Heart right ventricle (tissue), 16 donors: ENCODE measurements at regions not wholly inside any gene's neighbourhood (a gene's known extent, or its start where the extent isn't known, plus 50 kb on each side); places are given as distances from the start of the nearest gene placed in this dataset.

Experiments used
- ATAC-seq, 8 donors: fragments of 200-7000 bp; cut with Tn5 transposase; one replicate each; pipeline ENCODE4 v1.9.1; 2020; ENCODE audit warnings: mild to moderate bottlenecking in 8 of 8, moderate library complexity in 8 of 8, moderate number of reproducible peaks in 1 of 8
- DNase-seq, 2 donors: peaks; one replicate each; pipeline ENCODE4 v3.0.0-alpha.2; 2020
- H3K27ac ChIP-seq, 10 donors: fragments of 200-600 bp; sonication (generic) in 2 of 10; one replicate each; pipeline versions ENCODE4 v1.5.0 to v1.8.0; 2020 to 2022; ENCODE audit warnings: mild to moderate bottlenecking in 3 of 10
- H3K27me3 ChIP-seq, 7 donors: fragments of 200-600 bp; one replicate each; pipeline ENCODE4 v1.8.0; 2021 to 2022; ENCODE audit warnings: mild to moderate bottlenecking in 2 of 7
- H3K36me3 ChIP-seq, 9 donors: fragments of 200-600 bp; sonication (generic) in 1 of 9; one replicate each; pipeline versions ENCODE4 v1.5.0 to v1.8.0; 2020 to 2022; ENCODE audit warnings: mild to moderate bottlenecking in 2 of 9
- H3K4me1 ChIP-seq, 9 donors: fragments of 200-600 bp; sonication (generic) in 1 of 9; one replicate each; pipeline versions ENCODE4 v1.5.0 to v1.8.0; 2020 to 2022; ENCODE audit warnings: mild to moderate bottlenecking in 4 of 9
- H3K4me3 ChIP-seq, 10 donors: fragments of 200-600 bp; sonication (generic) in 2 of 10; one replicate each; pipeline versions ENCODE4 v1.5.0 to v1.8.0; 2020 to 2022; ENCODE audit warnings: mild to moderate bottlenecking in 7 of 10, moderate library complexity in 2 of 10
- H3K9me3 ChIP-seq, 11 donors: fragments of 200-600 bp in 10 of 11; sonication (generic) in 2 of 11; one replicate each; pipeline versions ENCODE4 v1.5.0 to v1.8.0; 2013 to 2022; ENCODE audit warnings: mild to moderate bottlenecking in 2 of 11, control low read depth in 1 of 11, moderate library complexity in 1 of 11
- WGBS, 2 donors: extraction: QIAGEN DNeasy Blood & Tissue Kit; methylation state at CpG; one replicate each; pipeline ENCODE4 v1.1.7; 2013; ENCODE audit warnings: inconsistent platforms in 1 of 2; 5-methylcytosine and 5-hydroxymethylcytosine counted together
- intact Hi-C, 10 donors: fragments of 100-400 bp; cut with DNase I; formaldehyde crosslinking; loops; one replicate each; pipeline versions ENCODE4 v1.11.1 to v1.14.2; 2022
- TF ChIP-seq, protein P1 (sequence below), 9 donors: fragments of 200-600 bp; sonication (generic) in 2 of 9; IDR thresholded peaks; one replicate each; pipeline versions ENCODE4 v1.5.0 to v1.8.0; 2021 to 2022; ENCODE audit warnings: antibody characterized with exemption in 9 of 9, mild to moderate bottlenecking in 5 of 9, moderate library complexity in 1 of 9
- donor health status: Arrhythmogenic right ventricular cardiomyopathy.
- donor health status: ischemic (EF 13 %, LVEDD 7.1; RV severe dilation, severe dysfunction).
- donor health status: healthy with polysubstance abuse.
- donor health status: DM: no; HTN: yes; CAD: no.
- donor health status: DM: no; HTN: no; CAD: no.
- donor health status: ischemic (EF 25% LVEDD 6.9; RV normal size, moderate dysfunction).
- donor health status: ischemic (EF 25% LVEDD 5.7; RV mildly dilated, moderate dysfunction).
- donor health status: healthy.
- donor health status: DM: yes; HTN: yes; CAD: no.
- donor health status: Ischemic cardiomyopathy.
- donor health status: ischemic (EF 35%, LVEDD 5.7; RV mildly dilated, moderate dysfunction).
- donor health status: nonischemic (EF 11% LVEDD 7.7; RV severe dilation, severe dysfunction).
- donor health status: DM: yes; HTN: yes; CAD: no.
- donor health status: PGD.
- donor health status: ischemic (EF 29% LVEDD 5.4; RV normal size, mild dysfunction).
- donor health status: nonischemic (EF 23%, LVEDD 6.1; RV moderate dilation, normal function).

DNA sequence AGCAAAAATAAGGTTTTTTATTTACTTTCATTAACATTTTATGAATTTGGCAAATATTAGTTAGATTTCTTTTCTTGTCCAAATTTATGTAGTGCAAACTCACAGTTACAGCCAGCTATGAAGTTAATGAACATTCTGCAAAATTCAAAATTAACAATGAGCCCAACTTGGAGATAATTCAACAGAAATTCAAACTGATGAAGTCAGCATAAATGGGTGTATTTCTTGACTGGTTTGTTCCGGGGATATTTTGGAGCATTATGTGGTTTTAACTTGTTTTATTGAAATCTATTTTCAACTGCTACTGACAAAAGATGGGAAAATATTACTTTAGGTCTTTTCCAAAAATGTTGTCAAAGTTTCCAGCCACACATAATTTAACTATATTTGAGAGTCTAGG, 807.9 kb downstream of the CDH8 start:
- DNase-seq (no peak), ATAC-seq (no peak)
- intact Hi-C loops = no loop called here
- Histone ChIP-seq H3K27ac (no peak overlapping the region), H3K36me3 (no peaks in the 10 kb centered on the region), H3K27me3 (no peaks in the 10 kb centered on the region), H3K9me3 (no peaks in the 10 kb centered on the region), H3K4me3 (no peak overlapping the region), H3K4me1 (no peaks in the 10 kb centered on the region)
- TF ChIP-seq, protein P1, sequence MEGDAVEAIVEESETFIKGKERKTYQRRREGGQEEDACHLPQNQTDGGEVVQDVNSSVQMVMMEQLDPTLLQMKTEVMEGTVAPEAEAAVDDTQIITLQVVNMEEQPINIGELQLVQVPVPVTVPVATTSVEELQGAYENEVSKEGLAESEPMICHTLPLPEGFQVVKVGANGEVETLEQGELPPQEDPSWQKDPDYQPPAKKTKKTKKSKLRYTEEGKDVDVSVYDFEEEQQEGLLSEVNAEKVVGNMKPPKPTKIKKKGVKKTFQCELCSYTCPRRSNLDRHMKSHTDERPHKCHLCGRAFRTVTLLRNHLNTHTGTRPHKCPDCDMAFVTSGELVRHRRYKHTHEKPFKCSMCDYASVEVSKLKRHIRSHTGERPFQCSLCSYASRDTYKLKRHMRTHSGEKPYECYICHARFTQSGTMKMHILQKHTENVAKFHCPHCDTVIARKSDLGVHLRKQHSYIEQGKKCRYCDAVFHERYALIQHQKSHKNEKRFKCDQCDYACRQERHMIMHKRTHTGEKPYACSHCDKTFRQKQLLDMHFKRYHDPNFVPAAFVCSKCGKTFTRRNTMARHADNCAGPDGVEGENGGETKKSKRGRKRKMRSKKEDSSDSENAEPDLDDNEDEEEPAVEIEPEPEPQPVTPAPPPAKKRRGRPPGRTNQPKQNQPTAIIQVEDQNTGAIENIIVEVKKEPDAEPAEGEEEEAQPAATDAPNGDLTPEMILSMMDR (IDR thresholded peaks at IDR 0.05) = no peak
- WGBS, 2 donors = 87 to 90% methylated on average over 1 of the region's 1 CpG

DNA sequence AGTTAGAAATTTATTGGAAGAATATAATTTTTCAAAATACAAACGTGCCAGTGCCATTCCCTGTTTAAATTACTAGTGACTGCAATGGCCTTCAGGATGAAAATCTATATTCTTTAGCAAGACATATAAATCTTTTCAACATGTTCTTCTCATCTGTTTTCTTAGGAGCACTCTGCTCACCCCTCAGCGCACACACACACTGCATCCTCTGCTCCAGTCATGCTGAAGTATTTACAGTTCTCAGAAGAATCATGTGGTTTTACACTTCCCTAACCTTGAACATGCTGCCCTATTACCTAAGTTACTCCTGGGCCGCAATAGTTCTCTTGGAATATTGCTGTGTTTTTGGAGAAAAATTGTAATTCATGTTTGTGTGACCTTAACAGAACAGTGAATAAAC, 820.6 kb downstream of the CDH8 start:
- H3K27me3 ChIP-seq = no peaks in the 10 kb centered on the region
- H3K9me3 ChIP-seq = no peaks in the 10 kb centered on the region
- no peaks in the 10 kb centered on the region for H3K4me1 ChIP-seq
- intact Hi-C loops = no loop called here
- WGBS, 2 donors = 79 to 90% methylated on average over 3 of the region's 3 CpGs
- no peak overlapping the region for H3K4me3 ChIP-seq
- DNase-seq (no peak), ATAC-seq (no peak)
- H3K36me3 ChIP-seq = no peaks in the 10 kb centered on the region
- H3K27ac ChIP-seq = no peak overlapping the region
- TF ChIP-seq, protein P1 (IDR thresholded peaks at IDR 0.05) = no peak

DNA sequence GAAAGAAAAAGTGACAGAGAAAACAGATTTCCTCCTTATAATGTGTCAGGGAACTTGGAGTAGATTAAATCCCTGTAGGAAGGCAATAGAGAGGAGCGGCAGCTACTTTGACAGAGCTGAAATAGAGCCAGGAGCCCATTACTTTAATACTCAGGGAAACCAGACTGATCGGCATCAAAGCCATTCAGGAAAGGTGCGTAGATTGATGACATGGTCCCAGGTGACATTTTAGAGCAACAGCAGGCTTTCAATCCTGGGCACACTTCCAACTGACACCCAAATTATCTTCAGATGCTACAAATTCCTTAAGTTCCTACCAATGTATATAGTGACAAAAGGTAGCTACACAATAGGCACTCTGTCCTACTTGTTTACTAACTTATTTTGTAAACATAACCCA, 821.5 kb downstream of the CDH8 start:
- no peak overlapping the region for H3K4me3 ChIP-seq
- no peaks in the 10 kb centered on the region for H3K36me3 ChIP-seq
- H3K27me3 ChIP-seq = no peaks in the 10 kb centered on the region
- intact Hi-C loops = no loop called here
- H3K27ac ChIP-seq = no peak overlapping the region
- H3K9me3 ChIP-seq = no peaks in the 10 kb centered on the region
- no peak for DNase-seq
- TF ChIP-seq, protein P1 (IDR thresholded peaks at IDR 0.05) = no peak
- 83 to 86% methylated on average over 3 of the region's 3 CpGs for WGBS, 2 donors
- ATAC-seq = no peak
- no peaks in the 10 kb centered on the region for H3K4me1 ChIP-seq

DNA sequence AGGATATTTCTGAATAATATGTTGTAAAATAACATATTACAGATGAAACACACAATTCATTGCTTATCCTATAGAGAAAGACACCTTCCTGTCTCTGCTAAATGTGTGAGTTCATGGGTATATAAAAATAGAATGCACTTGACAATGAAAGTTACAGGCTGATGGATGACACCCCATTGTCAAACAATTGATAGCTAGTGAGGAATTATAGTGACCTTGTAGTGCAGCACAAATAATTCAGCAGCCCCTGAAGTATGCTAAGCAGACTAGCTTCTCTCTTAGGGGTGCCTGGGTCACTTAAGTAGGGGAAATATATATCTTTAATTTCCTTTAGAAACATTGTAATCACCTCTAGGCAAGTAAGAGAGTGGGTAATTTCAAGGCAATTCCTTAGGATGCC, 826.2 kb downstream of the CDH8 start:
- TF ChIP-seq, protein P1 (IDR thresholded peaks at IDR 0.05) = no peak
- intact Hi-C loops = no loop called here
- no peak for DNase-seq
- no peaks in the 10 kb centered on the region for H3K9me3 ChIP-seq
- H3K27me3 ChIP-seq = no peaks in the 10 kb centered on the region
- no peak for ATAC-seq
- H3K4me1 ChIP-seq = no peaks in the 10 kb centered on the region
- H3K27ac ChIP-seq = no peak overlapping the region
- H3K36me3 ChIP-seq = no peaks in the 10 kb centered on the region
- H3K4me3 ChIP-seq = no peak overlapping the region

DNA sequence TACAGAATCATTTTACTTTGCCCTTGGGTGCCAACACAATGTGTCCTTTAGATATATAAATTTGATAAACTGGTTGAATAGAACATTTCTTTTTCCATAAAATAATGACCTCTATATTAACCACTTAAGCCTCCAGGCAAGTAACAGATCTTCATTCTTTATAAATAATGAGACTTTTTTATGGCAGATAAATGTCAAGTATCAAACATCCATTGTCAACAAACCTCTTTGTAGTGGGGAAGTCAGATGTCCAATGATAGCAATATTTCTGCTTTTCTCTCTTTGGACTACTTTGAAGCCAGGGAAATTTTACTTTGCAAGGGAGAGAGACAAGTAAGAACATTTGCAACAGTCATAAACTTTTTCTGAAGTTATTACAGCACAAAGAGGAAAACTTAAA, 841.2 kb downstream of the CDH8 start:
- DNase-seq (no peak), ATAC-seq (no peak)
- Histone ChIP-seq H3K4me3 (no peak overlapping the region), H3K4me1 (no peaks in the 10 kb centered on the region), H3K27ac (no peak overlapping the region), H3K9me3 (peaks cover 0 to 7% (median 0%) of the 10 kb centered on the region in 11 donors), H3K27me3 (no peaks in the 10 kb centered on the region), H3K36me3 (no peaks in the 10 kb centered on the region)
- intact Hi-C loops = no loop called here
- TF ChIP-seq, protein P1 (IDR thresholded peaks at IDR 0.05) = no peak
